ENCODE measurements at regions not wholly inside any gene's neighbourhood (a gene's known extent, or its start where the extent isn't known, plus 50 kb on each side); places are given as distances from the start of the nearest gene placed in this dataset.

DNA sequence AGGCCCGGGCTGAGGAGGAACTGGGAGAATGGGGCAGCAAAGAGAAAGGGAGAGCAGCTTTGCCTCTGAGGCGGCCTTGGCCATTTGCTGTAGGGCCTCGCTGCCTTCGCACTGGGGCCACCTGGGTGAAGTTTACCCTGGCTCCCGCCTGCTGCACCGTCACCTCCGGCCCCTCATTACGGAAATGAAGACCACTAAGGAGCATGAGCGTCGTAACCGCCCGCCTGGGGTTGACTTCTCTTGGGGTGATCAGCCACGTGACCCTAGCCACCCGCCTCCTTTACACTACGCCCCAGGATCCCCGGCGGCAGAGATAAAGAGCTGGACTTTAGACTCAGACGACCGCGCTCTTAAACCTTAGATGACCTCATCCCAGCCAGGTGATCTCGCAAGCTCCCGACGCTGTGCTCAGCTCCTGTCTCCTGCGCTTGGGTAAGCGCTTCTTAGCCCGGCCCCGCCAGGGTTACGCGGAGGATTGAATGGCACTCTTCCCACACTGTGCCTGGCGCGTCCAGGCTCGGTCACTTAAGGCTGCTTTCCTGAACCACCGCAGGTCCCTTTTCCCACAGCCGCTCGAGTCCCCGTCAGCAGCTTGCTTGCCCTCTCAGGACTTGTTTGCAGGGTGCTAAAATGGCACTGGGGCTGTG lies 107.9 kb upstream of the LARP1 start:
- TF ChIP-seq, protein P1, sequence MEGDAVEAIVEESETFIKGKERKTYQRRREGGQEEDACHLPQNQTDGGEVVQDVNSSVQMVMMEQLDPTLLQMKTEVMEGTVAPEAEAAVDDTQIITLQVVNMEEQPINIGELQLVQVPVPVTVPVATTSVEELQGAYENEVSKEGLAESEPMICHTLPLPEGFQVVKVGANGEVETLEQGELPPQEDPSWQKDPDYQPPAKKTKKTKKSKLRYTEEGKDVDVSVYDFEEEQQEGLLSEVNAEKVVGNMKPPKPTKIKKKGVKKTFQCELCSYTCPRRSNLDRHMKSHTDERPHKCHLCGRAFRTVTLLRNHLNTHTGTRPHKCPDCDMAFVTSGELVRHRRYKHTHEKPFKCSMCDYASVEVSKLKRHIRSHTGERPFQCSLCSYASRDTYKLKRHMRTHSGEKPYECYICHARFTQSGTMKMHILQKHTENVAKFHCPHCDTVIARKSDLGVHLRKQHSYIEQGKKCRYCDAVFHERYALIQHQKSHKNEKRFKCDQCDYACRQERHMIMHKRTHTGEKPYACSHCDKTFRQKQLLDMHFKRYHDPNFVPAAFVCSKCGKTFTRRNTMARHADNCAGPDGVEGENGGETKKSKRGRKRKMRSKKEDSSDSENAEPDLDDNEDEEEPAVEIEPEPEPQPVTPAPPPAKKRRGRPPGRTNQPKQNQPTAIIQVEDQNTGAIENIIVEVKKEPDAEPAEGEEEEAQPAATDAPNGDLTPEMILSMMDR (IDR thresholded peaks at IDR 0.05; ENCODE audit: low read depth, low read length, missing input control) = no peak
- TF ChIP-seq RXRA (IDR thresholded peaks at IDR 0.05) = peak; percentile 88 to 97
- TF ChIP-seq, protein P2, sequence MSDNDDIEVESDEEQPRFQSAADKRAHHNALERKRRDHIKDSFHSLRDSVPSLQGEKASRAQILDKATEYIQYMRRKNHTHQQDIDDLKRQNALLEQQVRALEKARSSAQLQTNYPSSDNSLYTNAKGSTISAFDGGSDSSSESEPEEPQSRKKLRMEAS (IDR thresholded peaks at IDR 0.05) = peak; percentile 43
- no peak for TF ChIP-seq TAF1 (conservative IDR thresholded peaks at IDR 0.05)
- TF ChIP-seq GABPA (IDR thresholded peaks at IDR 0.05 in 1 of 2, conservative IDR thresholded peaks at IDR 0.05 in 1 of 2) = no peak
- TF ChIP-seq RAD21 (IDR thresholded peaks at IDR 0.05) = peak in 1 of 2 donors; percentile 31
- TF ChIP-seq SP1 (IDR thresholded peaks at IDR 0.05) = peak; percentile 77
- TF ChIP-seq, protein P3, sequence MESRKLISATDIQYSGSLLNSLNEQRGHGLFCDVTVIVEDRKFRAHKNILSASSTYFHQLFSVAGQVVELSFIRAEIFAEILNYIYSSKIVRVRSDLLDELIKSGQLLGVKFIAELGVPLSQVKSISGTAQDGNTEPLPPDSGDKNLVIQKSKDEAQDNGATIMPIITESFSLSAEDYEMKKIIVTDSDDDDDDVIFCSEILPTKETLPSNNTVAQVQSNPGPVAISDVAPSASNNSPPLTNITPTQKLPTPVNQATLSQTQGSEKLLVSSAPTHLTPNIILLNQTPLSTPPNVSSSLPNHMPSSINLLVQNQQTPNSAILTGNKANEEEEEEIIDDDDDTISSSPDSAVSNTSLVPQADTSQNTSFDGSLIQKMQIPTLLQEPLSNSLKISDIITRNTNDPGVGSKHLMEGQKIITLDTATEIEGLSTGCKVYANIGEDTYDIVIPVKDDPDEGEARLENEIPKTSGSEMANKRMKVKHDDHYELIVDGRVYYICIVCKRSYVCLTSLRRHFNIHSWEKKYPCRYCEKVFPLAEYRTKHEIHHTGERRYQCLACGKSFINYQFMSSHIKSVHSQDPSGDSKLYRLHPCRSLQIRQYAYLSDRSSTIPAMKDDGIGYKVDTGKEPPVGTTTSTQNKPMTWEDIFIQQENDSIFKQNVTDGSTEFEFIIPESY (IDR thresholded peaks at IDR 0.05) = no peak
- no peak for TF ChIP-seq YY1 (IDR thresholded peaks at IDR 0.05)
- no peak for TF ChIP-seq FOXA1 (IDR thresholded peaks at IDR 0.05)

Measured in liver (tissue), 3 donors.